NCI-H2107 treated with DMSO at 0.1 percent for 48 hours (cell line): ENCODE measurements at regions not wholly inside any gene's neighbourhood (a gene's known extent, or its start where the extent isn't known, plus 50 kb on each side); places are given as distances from the start of the nearest gene placed in this dataset.

Experiments
- DNase-seq: peaks from one replicate; lab custom pipeline; 2025; ENCODE audit not compliant: unreplicated experiment; lab: John Stamatoyannopoulos, UW

DNA sequence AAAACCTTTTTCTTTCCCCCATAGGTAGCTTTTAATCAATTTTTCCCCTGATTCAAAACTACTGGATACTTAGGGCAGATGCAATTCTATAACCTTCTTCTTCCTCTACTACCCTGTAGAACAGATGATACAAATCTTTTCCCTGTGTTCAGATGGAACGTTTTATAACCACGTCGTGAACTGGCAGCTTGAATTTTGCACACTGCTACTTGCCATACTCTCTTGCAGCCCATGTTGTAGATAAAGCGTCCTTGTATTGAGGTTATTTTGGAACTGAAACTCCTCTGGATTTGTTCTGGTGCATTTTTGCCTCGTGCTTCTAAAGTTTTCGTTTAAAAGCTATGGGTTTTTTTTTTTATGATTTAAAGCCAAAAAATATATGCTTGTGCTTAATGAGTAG, 440.2 kb downstream of the RFPL4B start:
- DNase-seq: no peak

DNA sequence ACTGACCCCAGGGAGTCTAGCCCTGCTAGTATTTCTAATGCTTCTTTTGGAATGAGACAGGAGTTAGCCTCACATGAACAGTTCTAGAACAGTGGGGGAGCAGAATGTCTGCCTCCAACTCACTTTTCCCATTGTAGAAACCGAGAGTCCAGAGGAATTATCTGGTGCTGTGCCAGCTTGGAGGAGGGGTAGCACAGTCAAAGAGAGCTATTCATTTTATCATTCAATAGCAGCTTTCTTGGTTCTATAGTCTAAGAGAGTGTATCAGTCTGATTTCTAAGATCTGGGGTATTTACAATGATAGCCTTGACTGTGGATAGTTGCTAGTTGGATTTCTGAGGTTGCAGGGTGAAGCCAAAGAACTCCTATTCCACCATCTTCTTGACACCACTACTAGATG, 448.2 kb downstream of the RFPL4B start:
- DNase-seq: no peak

DNA sequence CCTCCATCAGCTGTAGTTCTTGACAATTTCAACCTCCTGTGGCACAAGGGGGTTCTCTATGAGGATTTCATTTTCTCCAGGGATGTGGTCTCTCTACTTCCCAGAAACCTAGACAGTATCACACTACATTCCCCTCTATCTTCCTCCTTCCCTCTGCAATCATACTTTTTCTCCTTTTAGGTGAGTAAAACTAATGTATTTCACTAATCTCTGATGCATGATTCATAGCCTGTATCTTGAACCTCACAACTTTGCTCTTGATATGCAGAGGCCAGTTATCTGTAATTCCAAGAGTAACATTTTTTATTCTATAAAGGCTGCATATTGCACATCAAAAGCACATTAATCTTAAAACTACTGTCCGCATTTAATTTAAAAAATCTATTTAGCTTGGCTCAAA, 449.6 kb downstream of the RFPL4B start:
- no peak for DNase-seq

DNA sequence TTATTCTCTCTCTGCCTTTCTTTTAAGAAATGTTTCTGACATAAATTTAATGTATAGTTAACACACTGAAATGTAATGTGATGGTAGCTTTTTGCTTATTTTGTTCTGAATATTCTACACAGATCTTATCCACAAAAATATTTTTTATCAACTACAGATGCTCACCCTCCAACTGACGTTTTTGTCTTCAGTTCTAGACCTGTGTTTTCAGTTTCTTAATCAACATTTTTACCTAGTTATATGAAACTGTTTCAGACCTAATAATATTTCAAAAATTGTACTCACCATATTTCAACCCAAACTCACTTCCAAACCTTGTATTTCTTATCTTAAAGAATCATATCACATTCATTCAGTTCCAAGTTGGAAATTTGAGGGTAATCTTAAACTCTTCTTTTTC, 452.8 kb downstream of the RFPL4B start:
- DNase-seq: no peak

DNA sequence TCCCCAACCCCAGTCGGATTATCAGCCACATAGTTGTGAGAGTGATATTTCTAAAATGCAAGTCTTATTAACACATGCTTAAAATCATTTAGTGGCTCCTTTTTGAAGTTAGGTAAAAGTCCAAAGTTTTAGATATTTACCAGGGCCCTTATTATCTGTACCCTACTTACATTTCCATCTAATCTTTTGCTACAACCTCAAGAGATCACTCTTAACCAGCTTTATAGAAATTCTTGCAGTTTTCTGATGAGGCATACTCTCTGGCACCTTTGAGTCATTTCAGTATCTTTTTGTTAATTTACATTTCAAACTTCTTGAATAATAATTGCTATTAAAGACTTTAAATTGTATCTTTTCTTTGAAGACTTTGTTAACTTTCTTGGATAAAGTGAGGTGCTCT, 453.3 kb downstream of the RFPL4B start:
- DNase-seq: no peak

GRCh38 chr6:112800916-112801315, 453.8 kb downstream of the RFPL4B start:
- DNase-seq: no peak

DNA sequence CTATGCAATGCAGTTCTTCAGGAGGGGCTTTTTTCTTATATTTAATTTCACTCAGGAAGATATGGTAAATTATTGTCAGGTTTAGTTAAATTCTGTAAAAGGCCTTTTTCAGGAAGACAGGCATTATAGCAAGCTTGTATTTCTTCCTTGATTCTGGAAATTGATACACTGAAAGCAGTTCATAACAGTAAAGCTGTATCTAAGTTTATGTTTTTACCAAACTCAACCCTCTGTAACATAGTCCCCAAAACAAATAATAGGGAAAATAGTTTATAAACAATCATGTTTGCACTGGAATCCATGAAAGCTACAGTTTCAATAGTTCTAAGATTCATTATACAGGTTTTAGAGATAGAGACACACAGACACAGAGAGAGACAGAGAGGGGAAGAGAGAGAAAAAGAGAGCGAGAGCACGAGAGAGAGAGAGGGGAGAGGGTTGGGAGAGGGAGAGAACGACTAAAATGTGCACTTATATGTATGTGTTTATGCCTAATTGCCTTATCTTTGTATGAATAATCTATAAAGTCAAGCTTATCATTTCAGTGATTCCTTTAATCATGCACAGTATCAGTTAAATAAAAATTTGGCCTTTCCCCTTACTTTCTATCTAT, 454.4 kb downstream of the RFPL4B start:
- no peak for DNase-seq

DNA sequence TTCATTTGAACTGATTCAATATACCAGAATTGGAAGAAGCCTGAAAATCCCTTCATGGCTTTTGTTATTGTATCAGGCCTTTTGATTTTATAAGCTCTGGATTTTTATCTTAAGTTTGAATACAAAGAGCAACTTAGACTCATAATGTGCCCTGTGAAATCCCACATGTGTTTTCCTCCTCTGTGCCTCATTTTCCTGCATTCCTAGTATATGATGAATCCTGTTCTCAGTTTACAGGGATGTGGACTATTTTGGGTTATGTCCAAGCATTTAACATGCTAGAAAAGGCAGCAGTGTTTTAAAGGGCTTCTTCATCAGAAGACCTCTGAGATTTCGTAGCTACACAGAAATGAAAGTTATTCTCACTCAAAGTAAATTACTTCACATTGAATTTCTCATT, 455.0 kb downstream of the RFPL4B start:
- no peak for DNase-seq

GRCh38 chr6:112804638-112805330, 457.7 kb downstream of the RFPL4B start:
- DNase-seq: no peak

GRCh38 chr6:112806163-112806865, 459.2 kb downstream of the RFPL4B start:
- DNase-seq: no peak

DNA sequence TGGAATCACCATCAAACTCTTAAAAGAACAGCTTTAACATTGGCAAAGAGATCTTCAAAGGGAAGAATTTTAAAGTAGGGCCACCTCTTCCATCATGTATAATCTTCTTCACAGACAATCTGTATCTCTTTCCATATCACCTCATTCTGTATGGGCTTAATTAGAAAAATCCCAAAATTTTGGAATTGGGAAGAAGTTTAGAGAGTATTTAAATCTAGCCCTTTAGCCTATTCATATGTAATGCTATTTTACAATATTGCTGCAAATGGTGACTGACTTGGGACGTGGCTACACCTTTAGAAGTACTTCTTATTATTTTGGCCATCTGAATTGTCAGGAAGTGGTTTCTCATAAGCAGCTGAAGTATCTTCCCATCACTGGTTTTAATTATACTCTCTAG, 474.3 kb downstream of the RFPL4B start:
- no peak for DNase-seq

GRCh38 chr6:112822769-112823168, 475.6 kb downstream of the RFPL4B start:
- DNase-seq: no peak

DNA sequence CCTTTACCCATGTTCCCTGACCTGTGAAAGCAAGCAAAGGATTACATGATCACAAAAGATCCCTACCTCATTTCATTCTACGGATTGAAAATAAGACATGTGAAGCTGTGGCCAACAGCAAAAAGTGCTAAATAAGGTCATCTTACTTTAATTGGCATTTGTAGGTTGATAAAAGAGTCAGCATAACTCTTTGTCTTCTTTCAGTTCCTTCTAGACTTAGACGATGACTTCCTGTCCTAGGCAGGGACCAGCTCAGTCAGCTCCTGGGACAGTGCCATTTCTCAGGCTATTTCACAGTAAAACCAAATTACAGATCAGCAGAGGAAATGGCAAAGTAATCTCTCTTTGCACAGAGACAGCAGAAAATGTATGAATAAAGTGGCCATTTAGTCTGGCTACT, 480.7 kb downstream of the RFPL4B start:
- DNase-seq: no peak

- no peak for DNase-seq
Observed at GRCh38 chr6:112831022-112831421, 483.9 kb downstream of the RFPL4B start.

GRCh38 chr6:112833581-112834131, 486.5 kb downstream of the RFPL4B start:
- DNase-seq: no peak

GRCh38 chr6:112835078-112835477, 487.9 kb downstream of the RFPL4B start:
- no peak for DNase-seq

GRCh38 chr6:112839525-112839961, 492.4 kb downstream of the RFPL4B start:
- no peak for DNase-seq

DNA sequence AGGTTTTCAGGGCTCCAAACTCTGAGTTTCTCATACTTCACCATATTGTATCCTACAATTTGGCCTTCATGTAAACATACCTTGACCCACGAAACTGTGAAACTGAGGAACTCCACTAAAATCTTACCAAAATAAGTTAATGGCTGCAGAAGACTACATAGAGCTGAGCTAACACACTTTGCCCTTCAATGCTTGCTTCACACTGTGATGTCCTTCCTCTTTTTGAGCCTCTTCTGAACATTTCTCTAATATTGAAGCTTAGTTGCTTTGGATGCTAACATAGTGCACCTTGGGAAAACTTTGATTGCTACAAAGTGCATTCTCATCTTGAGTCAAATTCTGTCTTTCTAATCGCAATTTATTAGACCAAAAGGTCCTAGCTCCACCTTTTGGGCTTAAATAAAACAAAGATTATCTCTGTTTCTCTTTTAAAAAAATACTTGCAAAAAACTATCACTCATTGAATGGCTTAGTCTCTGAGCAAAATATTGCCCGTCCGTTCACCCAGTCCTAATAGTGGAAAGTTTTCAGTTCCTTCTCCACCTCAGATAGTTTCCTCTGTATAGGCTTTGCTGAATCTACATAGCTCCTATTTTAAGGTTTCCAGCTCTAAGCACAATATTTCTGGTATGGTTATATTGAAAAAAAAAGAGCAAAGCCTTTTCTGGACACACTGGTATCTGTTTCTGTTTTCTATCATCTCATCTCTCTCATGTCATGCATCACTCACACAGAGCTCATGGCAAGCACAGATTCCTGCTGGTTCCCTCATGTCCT, 494.6 kb downstream of the RFPL4B start:
- no peak for DNase-seq

GRCh38 chr6:112842330-112842685, 495.2 kb downstream of the RFPL4B start:
- DNase-seq: no peak

GRCh38 chr6:112846681-112847080, 499.6 kb downstream of the RFPL4B start:
- no peak for DNase-seq

DNA sequence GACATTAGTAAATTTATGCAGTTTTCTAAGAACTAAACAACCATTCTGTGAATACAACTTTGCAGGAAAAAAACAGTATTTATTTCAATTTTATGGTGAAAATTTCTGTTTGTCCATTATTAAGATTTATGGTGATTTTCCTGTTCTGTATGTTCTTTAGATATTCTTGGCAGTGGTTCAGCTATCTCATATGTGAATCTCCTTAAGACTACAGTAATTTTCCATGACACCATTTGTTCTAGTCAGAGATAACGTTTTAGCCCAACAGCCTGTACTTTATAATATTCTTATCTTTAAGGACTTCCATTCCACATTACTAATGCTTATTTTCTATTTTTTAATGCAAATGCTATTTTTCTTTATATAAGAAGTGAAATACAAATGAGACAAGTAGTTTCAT, 504.0 kb downstream of the RFPL4B start:
- DNase-seq: no peak
